GM19240 (cell line): ENCODE measurements at regions not wholly inside any gene's neighbourhood (a gene's known extent, or its start where the extent isn't known, plus 50 kb on each side); places are given as distances from the start of the nearest gene placed in this dataset.
"Not testable (repeated sequence)": the region's sequence is repeated elsewhere in the genome, so short reads cannot be mapped to it uniquely, and the experiment has no call there.

Experiments used
- DNase-seq: peaks from one replicate; pipeline ENCODE4 v3.0.0; 2011; ENCODE audit warnings: low spot score; ENCODE audit not compliant: insufficient read length

DNA sequence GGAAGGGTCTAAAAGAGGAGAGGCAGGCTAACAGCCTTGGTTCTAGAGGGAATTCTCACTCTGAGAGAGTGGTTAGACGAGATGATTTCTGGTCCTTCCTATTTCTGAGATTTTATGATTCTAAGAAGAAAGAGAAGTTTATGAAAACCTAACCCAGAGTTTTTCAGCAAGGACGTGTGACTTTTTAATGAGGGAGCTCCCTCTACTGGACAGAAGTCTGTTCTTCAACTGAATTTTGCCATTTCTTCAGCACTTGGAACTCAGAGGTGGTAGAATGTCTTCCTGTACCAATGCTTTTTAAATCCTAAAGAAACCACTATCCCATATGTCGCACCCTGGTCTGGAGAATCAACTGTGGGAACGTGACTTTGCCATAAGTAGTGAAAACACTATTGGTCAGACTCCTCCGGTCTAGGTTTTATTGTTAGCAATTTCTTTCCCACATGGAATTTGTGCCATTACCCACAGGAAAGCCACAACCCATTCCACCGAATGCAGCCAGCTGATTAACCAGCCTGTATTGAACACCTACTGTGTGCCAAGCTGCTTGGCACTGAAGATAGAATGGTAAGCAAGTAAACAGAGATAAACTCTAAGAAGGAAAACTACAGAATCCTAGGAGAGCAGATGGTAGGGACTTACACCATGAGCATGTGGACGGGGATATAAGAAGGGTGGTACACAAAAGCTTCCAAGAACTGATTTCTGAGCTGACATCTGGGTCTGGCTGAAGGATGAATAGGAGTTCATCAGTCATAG lies 199.5 kb upstream of the LMCD1 start:
- DNase-seq = no peak

DNA sequence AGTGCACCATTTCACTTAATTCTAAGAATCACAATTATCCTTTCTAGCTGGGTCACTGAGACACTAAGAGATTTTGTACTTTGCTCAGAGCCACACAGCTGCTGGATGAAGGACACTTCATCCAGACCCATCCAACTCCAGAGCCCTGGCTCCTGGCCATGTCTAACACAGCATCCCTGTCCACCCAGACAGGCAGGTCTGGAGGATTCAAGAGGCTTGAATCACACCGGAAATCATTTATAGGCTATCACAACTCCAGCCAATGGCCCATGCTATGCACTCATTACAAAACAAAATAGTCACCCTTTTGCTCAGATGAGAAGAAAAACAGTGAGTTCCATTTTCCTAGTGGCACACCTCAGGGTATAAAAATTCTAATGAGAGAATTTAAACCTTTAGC lies 198.2 kb upstream of the LMCD1 start:
- DNase-seq = no peak

DNA sequence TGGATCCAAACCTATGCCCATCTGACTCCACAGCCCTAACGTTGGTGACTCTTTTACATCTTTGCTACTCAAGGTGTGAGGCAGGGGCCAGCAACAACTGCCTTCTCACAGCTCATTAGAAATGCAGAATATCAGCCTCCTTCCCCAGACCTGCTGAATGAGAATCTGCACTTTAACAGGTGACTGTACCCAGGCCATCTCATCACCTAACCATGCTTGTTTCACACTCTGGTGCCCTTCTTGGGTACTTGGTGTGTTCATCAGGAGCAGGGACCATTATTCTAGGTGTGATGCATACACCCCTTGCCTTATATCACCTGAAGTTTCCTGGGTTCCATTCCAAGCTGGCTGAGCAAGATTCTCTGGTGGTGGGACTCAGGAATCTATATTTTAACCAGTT lies 196.3 kb upstream of the LMCD1 start:
- DNase-seq = no peak

DNA sequence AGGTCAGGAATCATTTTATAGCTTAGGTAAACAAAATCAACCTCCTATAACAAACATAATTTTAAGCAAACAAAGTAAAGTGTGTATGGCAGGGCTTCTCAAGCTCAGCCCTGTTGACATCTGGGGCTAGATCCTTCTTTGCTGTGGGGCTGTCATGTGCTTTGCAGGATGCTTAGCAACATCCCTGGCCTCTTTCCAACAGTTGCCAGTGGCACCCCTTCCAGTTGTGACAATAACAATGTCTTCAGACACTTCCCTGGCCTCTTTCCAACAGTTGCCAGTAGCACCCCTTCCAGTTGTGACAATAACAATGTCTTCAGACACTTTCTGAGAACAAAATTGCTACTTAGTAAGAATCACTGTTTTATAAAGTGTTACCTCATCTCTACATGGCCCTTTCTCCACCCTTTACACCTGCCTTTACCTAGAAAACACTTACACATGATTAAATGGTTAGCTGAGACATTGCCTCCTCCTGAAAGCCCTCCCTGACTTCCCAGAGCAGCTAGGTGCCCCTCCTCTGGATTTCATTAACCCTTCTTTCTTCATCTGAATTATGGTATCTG lies 194.0 kb upstream of the LMCD1 start:
- DNase-seq = no peak

DNA sequence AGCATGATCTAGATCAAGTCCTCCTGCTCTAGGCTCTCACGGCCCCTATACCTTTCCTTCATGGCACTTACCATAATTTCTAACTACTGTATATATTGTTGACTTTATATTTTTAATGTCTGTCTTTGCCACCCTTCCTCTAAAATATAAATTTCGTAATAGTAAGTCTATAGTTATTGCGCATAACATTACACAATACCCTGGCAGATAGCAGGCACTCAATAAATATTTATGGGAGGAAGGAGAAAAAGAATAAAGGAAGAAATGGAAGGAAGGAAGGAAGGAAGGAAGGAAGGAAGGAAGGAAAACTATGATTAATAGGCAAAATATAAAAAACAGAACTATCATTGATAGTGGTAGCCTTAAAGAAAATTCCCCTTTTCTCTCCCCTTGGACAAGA lies 190.3 kb upstream of the LMCD1 start:
- no peak for DNase-seq

DNA sequence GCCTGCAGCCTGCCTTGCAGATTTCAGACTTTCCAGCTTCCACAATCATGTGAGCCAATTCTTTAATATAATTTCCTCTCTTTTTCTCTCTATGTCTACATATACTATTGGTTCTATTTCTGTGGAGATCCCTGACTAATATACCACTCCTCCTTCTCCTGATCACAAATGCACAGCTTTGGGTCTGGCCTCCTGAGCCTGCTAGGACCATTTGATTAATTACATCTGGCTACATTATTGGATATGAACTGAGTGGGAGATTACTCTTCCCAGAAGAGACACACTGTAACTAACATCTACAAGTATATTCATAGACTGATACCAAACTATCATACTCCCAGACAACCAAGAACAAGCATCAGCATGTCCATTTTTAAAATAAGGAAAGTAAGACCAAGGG lies 188.9 kb upstream of the LMCD1 start:
- no peak for DNase-seq

DNA sequence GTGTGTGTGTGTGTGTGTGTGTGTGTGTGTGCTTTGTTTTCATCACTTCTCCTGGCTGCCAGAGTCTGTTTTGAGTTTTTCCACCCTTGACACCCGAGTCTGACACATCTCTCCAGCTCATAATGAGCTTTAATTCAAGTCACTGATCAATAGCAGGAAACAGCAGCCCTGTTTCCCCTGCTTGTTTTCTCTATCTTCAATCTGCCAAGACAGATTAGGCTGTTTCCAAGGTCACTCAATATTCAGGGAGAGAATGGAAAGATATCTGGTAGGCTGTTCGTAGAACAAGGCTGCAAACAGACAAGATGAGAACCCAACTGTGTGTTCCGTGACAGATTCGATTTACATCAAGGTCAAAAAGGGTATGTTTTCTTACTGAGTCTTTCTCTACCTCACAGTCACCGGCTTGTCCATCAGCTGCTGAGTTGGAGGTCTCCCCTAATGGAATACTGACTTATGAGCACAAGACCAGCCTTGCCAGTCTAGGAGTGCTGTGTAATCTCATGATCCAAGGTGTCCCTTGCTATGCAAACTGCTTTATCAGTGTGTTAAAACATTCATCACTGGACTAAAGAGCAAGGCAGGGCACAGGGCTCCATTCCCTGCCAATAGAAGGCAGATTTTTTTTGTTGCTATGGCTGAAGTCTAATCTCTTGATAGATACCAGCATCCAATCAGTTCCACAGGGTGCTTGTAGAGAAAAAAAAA lies 187.9 kb upstream of the LMCD1 start:
- DNase-seq = no peak

DNA sequence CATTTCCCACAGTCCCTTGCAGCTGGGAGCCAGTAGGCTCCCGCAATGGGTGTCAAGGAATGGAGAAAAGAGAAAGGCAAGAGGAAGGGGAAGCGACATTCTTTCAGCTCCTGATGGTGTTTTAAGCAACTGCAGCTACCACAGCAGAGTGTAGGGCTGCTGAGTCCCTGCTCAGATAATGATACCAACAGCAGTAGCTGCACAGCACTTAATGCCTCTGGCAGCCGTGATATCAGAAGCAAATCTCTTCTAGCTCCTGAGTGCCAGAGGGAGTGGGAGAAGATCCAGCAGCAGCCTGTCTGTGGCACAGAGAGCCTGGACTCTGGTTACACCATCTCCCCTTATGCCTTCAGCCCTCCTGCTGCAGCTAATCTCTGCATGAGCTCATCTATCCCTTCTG lies 186.1 kb upstream of the LMCD1 start:
- DNase-seq = not testable (repeated sequence)

DNA sequence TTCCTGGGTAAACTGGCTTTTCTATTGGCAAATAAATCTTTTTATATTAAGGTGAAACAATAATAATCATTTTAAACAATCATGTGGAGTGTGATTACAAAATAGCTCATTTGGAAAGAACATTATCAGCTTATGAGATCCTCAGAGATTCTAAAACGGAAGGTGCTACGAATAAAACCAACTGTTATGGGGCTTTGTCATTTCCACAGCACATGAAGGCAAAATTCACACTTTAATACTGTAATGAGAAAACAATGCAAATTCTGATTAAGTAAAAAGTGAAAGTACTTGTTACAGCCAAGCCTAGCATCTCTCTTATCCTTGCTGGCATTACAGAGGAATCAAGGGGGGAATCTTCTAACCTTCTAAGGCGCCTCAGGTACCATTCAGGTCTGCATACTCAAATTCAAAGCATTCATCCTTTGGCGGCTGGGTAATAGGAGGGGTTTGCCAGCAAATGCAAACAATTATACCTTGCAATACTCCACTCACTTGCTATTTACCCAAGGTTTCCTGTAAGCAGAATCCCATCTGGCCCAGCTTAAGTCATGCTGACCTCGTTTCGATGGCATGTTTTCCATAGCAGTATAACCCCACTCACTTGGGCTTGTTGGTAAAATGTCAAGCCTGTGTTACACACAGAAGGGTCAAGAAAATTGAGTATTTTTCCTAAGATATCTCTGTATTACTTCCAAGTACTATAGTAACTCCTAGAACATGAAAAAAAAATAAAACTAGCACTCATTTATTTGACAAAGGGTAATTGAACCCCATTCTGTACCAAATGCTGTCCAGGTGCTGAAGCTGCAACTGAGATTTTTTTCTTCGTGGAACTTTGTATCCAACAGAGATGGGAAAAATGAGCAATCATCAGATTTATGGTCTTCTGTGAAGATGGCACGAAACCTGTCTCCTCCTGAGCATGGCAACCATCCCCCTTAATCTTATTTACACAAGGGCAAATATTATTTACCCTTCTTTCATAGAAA lies 183.7 kb upstream of the LMCD1 start:
- no peak for DNase-seq

DNA sequence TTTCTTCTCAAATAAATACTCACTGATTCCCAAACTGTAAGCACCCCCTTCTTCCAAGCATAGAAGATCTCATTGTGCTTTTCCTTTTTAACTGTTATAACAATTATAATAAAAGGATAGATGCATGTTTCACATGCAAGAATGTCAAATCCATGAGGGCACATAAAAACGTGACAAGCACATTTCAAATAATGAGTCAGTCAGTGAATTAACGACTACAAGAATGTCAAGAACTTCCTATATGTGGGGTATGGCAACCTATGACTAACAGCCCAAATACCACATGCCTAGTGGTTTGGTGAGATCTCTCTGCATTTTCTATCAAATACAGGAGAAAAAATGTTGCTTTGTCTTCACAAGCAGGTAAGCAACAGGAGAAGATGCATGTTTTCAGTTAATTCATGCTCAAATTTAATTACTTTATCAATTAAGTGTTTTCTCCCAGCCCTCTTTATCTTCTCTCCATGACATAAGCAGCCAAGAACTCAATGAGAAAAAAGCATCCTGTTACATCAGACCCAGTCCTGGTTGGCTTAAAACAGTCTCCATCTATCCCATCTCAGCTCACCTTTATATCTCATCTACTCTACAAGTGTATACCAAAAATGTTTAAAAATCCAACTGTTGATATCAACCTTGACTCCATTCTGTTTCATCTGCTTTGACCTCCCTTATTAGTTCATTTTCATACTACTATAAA lies 181.5 kb upstream of the LMCD1 start:
- no peak for DNase-seq

DNA sequence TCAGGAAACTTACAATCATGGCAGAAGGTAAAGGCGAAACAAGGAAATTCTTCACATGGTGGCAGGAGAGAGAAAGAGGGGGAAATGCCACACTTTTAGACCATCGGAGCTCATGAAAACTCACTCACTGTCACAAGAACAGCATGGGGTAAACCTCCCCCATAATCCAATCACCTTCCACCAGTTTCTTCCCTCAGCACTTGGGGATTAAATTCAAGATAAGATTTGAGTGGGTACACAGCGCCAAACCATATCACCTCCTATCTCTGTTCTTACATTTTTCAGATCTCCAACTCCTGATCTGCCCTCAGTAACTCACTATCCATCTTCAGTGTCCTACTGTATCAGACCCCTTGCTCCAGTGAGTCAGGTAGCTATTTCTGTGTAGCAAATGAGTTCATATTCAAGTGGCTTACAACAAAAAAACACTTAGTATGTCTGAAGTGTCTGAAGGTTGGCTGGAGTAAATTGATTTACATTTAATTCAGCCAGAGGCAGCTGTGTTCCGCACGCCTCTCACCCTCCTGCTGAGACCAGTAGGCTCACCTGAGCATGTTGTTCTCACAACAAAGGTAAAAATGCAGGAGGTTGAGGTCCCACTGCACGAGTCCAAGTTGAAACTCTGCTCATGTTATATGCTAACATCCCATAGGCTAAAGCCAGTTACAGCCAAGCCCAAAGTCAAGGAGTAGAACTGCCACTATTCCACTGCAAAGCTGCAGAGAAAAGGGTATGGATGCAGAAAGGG lies 180.7 kb upstream of the LMCD1 start:
- no peak for DNase-seq

DNA sequence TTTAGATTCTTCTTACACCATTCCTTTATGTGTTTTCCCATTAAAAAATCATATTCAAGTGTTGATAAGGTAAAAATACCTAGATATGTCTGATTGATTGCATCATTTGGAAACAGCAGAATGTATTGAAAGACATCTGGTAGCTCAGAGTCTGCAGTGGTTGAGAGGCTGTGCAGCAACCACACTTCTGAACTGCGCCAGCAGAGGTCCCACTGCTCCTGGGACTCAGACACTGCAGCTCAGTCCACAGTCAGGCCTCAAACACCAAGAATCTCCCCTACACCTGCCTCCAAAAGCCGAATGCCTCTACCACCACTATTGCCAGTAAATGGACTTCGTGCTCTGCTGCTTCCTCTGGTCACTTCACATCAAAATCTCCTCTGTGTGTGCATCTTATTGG lies 176.9 kb upstream of the LMCD1 start:
- DNase-seq = peak; percentile 8

DNA sequence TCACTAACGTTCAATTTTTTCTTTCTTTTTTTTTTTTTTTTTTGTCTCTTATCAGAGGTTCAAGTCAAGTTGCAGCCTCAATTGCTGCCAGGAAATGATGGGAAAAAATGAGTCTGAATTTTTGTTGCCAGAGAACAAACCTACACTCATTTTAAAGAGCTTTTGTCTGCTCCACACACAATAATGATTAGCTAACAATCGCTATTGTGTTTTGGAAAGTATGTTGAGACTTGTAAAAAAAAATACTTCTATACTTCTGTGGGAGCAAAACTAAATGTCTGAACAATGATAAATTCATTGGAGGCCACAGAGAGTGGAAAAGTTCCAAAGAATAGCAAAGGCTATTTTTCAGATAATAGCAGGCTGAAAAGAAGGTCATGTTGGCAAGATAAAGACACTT lies 176.3 kb upstream of the LMCD1 start:
- DNase-seq = no peak

DNA sequence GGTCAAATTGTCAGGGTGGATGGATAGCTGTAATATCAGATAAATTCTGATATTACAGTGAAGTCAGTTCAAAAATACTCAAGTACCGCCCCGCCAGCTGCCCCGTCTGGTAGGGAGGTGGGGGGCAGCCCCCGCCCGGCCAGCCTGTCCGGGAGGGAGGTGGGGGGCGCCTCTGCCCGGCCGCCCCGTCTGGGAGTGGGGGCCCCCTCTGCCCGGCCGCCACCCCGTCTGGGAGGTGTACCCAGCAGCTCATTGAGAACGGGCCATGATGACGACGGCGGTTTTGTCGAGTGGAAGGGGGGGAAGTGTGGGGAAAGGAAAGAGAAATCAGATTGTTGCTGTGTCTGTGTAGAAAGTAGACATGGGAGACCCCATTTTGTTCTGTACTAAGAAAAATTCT lies 175.8 kb upstream of the LMCD1 start:
- not testable (repeated sequence) for DNase-seq

DNA sequence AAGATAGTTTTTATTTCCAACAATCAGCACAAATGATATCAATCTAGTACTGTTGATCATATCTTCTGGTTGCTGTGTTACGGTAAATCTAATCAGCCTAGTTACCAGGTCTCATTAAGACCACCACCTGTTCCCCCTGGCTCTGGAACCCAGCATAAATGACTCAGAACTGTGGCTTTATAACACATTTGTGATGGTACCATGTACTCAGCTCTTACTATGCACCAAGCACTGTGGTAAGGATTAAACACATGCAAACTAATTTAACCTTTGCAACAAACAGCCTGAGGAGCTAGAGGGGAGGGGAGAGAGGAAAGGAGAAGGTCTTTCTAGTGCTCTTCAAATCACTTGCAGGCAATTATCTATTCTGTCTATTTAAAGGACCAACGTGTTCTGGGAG lies 173.9 kb upstream of the LMCD1 start:
- no peak for DNase-seq

DNA sequence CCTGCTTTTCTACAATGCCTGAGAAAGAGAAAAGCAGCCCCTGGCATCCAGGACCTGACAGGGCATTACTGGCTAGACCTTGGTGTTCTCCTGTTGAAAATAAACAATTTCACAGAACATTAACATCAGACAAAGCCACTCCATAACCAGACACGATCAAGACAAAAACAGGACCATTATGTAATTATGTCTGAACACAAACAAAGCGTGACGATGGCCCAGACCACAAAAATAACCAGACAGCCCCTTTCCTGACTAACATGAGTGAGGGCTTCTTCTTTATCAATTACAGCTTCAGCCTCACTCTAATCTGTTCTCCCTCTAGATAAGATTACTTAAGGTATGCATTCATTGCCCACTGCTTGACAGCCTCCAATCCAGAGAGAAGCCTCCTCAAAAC lies 172.7 kb upstream of the LMCD1 start:
- no peak for DNase-seq

DNA sequence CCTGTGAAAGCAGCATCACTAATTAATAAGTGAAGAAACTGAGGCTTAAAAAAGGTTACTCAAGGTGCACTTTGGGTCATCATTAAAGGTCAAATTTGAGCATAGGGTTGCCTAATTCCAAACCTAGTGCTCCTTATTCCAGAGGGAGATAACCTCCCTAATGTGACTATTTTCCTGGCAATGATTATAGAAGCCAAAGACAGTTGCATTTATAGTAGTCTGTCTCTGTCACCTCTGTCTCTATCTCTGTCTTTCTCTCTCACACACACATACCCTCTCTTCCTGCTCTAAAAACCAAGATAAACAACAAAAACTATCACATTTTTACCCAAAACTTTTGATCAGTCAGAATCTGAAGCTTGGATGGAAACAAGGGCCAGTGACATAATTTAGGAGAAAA lies 172.0 kb upstream of the LMCD1 start:
- no peak for DNase-seq

DNA sequence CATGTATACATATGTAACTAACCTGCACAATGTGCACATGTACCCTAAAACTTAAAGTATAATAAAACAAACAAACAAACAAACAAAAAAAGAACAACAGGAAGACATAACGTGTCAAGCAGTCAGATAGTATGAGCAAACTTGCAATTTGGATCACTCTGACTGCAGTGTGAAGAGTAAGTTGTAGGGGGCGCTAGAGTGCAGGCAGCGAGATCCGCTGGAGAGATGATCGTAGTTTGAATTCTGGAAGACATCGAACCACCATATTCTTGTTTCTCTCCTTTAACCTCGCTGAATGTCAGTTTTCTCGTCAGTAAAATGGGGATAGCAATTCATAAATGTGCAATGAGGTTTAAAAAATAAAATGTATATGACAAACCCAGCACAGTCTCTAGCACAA lies 165.2 kb upstream of the LMCD1 start:
- no peak for DNase-seq

DNA sequence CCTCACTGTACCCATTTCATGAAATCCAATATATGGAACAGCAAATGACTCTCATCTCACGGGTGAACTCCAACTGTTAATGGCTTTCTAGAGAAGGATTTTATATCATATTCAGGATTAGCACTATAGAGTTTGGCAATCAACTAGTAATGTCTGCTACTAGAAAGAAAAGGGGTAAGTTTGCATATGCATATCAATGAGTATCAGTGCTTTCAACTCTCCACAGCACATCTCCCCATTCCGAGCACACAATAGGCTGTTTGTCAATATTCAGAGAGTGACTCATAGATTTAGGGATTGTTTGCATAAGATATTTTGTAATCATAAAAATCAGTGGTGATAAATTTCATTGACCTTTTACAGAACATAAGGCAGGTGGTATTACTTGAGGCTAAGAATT lies 163.2 kb upstream of the LMCD1 start:
- DNase-seq = no peak

DNA sequence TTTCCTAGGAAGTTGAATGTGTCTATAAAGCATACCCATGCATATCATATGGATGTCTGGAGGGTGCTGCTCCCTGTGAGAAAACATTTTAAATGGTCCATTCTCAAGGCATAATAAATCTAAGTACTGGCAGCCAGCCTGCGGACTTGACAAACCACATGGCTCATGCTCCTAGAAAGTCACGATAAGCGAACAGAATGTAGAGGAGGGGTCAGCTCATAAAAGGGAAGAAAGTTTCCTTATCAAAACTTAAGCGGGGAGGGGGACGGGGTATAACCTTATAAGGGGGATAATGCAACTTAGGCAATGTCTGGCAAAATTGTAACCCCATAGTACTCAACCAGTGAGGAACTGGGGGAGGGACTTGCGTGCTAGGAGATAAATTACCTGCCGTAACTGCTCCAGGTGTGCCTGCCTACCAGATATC lies 159.8 kb upstream of the LMCD1 start:
- DNase-seq = no peak
